Tibial nerve (tissue), 4 donors: ENCODE measurements at regions not wholly inside any gene's neighbourhood (a gene's known extent, or its start where the extent isn't known, plus 50 kb on each side); places are given as distances from the start of the nearest gene placed in this dataset.

Source experiments
- DNase-seq, 2 donors: peaks; one replicate each; pipeline ENCODE4 v3.0.0-alpha.2; 2019; ENCODE audit warnings: low spot score in 2 of 2
- H3K27ac ChIP-seq, 4 donors: fragments of 200-600 bp; sonication (generic) in 3 of 4; one replicate each; pipeline ENCODE4 v1.5.1; 2017 to 2019; ENCODE audit warnings: mild to moderate bottlenecking in 1 of 4
- H3K27me3 ChIP-seq, 2 donors: fragments of 200-600 bp; sonication (generic) in 1 of 2; one replicate each; pipeline versions ENCODE4 v1.5.1 to v1.6.0; 2017 to 2019
- H3K36me3 ChIP-seq, 3 donors: fragments of 200-600 bp; sonication (generic); one replicate each; pipeline ENCODE4 v1.5.1; 2018 to 2019
- H3K4me1 ChIP-seq, 4 donors: fragments of 200-600 bp; sonication (generic) in 3 of 4; one replicate each; pipeline ENCODE4 v1.5.1; 2017 to 2019
- H3K4me3 ChIP-seq, 4 donors: fragments of 200-600 bp; sonication (generic) in 3 of 4; one replicate each; pipeline ENCODE4 v1.5.1; 2017 to 2019; ENCODE audit warnings: mild to moderate bottlenecking in 1 of 4, moderate library complexity in 1 of 4
- H3K9me3 ChIP-seq, 4 donors: fragments of 200-600 bp; sonication (generic) in 3 of 4; one replicate each; pipeline ENCODE4 v1.5.1; 2017 to 2019
- CTCF ChIP-seq, 5 experiments: fragments of 200-600 bp in 3 of 5; fragments of 450-650 bp in 2 of 5; sonication (generic) in 3 of 5; IDR thresholded peaks; one replicate each; pipeline ENCODE4 v1.5.1; 2016 to 2019; ENCODE audit warnings: antibody characterized with exemption in 5 of 5, mild to moderate bottlenecking in 3 of 5, moderate library complexity in 2 of 5
- EP300 ChIP-seq, 2 donors: sonication (generic); formaldehyde crosslinking; IDR thresholded peaks; one replicate each; pipeline ENCODE4 v1.6.1; 2017; ENCODE audit warnings: antibody characterized with exemption in 2 of 2, mild to moderate bottlenecking in 1 of 2
- POLR2A ChIP-seq, 2 donors: fragments of 450-650 bp; IDR thresholded peaks; one replicate each; pipeline ENCODE4 v1.6.1; 2017; ENCODE audit warnings: antibody characterized with exemption in 2 of 2, mild to moderate bottlenecking in 2 of 2, moderate library complexity in 2 of 2
- WGBS, 2 donors: methylation state at CpG; one replicate each; pipeline ENCODE4 v1.1.5; 2018; 5-methylcytosine and 5-hydroxymethylcytosine counted together

- 33 to 39% methylated on average over 2 of the region's 2 CpGs for WGBS, 2 donors
- no peaks in the 10 kb centered on the region for H3K27me3 ChIP-seq
- TF ChIP-seq CTCF (IDR thresholded peaks at IDR 0.05), result no peak
- peak; percentile 34 to 63 for TF ChIP-seq EP300 (IDR thresholded peaks at IDR 0.05)
- TF ChIP-seq POLR2A (IDR thresholded peaks at IDR 0.05), result no peak
- no peaks in the 10 kb centered on the region for H3K36me3 ChIP-seq
- H3K9me3 ChIP-seq, result peaks cover 0 to 14% (median 0%) of the 10 kb centered on the region in 4 donors
- peak overlapping the region; percentile 34 to 83 (median 58) for H3K27ac ChIP-seq
- DNase-seq, result no peak
- no peak overlapping the region for H3K4me3 ChIP-seq
- peaks cover 0 to 15% (median 0%) of the 10 kb centered on the region in 4 donors for H3K4me1 ChIP-seq
Measured at GRCh38 chr20:16947479-16947878, 199.3 kb downstream of the OTOR start.

DNA sequence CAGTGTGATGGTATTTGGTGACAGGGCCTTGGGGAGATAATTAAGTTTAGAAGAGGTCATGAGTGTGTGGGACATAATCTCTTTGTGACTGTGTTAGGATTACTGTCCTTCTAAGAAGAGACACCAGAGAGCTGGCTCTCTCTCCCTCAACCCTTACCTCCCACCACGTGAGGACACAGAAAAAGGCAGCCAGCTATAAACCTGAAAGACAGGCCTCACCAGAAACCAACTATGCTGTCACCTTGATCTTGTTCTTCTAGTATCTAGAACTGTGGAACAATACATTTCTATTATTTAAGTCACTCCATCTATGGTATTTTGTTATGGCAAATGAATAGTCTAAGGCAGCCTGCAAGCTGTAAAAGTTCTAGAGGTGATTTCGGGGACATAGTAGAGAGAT is 203.7 kb downstream of the OTOR start:
- WGBS, 2 donors, result 77 to 79% methylated on average over 2 of the region's 2 CpGs
- Histone ChIP-seq H3K4me1 (peaks cover 0 to 16% (median 0%) of the 10 kb centered on the region in 4 donors), H3K4me3 (no peak overlapping the region), H3K36me3 (no peaks in the 10 kb centered on the region), H3K27ac (no peak overlapping the region), H3K27me3 (no peaks in the 10 kb centered on the region), H3K9me3 (peaks cover 0 to 14% (median 0%) of the 10 kb centered on the region in 4 donors)
- no peak for DNase-seq
- no peak for TF ChIP-seq EP300 (IDR thresholded peaks at IDR 0.05)
- TF ChIP-seq CTCF (IDR thresholded peaks at IDR 0.05), result no peak
- TF ChIP-seq POLR2A (IDR thresholded peaks at IDR 0.05), result no peak

GRCh38 chr20:16952965-16953364 is 204.8 kb downstream of the OTOR start:
- Histone ChIP-seq H3K36me3 (no peaks in the 10 kb centered on the region), H3K4me3 (no peak overlapping the region), H3K27me3 (no peaks in the 10 kb centered on the region), H3K9me3 (peaks cover 0 to 14% (median 0%) of the 10 kb centered on the region in 4 donors), H3K27ac (no peak overlapping the region), H3K4me1 (peaks cover 0 to 9% (median 0%) of the 10 kb centered on the region in 4 donors)
- DNase-seq, result no peak
- TF ChIP-seq CTCF (IDR thresholded peaks at IDR 0.05), result no peak
- TF ChIP-seq EP300 (IDR thresholded peaks at IDR 0.05), result no peak
- no peak for TF ChIP-seq POLR2A (IDR thresholded peaks at IDR 0.05)
- 62 to 69% methylated on average over 1 of the region's 1 CpG for WGBS, 2 donors

DNA sequence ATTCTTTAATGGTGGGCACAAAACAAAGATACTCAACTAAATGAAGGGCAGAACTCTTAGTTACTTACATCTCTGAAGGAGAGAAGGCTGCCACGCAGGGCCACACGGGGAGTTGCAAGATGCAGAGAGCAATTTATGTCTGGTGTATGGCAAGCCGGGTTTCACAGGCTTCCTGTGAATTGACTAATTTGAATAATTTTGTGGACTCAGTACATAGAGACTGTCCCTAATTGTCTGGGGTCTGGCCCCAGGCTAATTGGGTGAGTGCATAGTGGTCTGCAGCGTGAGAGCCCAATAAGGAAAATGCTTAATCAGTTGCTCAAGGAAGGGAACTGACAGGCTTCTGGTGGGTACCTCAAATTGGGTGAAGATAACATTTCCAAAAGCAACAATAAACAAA is 205.7 kb downstream of the OTOR start:
- no peak overlapping the region for H3K27ac ChIP-seq
- no peak for DNase-seq
- no peak for TF ChIP-seq POLR2A (IDR thresholded peaks at IDR 0.05)
- no peak for TF ChIP-seq EP300 (IDR thresholded peaks at IDR 0.05)
- no peak for TF ChIP-seq CTCF (IDR thresholded peaks at IDR 0.05)
- no peaks in the 10 kb centered on the region for H3K27me3 ChIP-seq
- no peaks in the 10 kb centered on the region for H3K36me3 ChIP-seq
- peaks cover 0 to 4% (median 0%) of the 10 kb centered on the region in 4 donors for H3K4me1 ChIP-seq
- peaks cover 0 to 14% (median 0%) of the 10 kb centered on the region in 4 donors for H3K9me3 ChIP-seq
- WGBS, 2 donors, result 61 to 73% methylated on average over 4 of the region's 4 CpGs
- H3K4me3 ChIP-seq, result no peak overlapping the region

- no peak overlapping the region for H3K27ac ChIP-seq
- no peak for DNase-seq
- peaks cover 0 to 4% (median 0%) of the 10 kb centered on the region in 4 donors for H3K4me1 ChIP-seq
- peaks cover 0 to 3% (median 0%) of the 10 kb centered on the region in 4 donors for H3K9me3 ChIP-seq
- no peaks in the 10 kb centered on the region for H3K27me3 ChIP-seq
- TF ChIP-seq CTCF (IDR thresholded peaks at IDR 0.05), result no peak
- no peak for TF ChIP-seq EP300 (IDR thresholded peaks at IDR 0.05)
- TF ChIP-seq POLR2A (IDR thresholded peaks at IDR 0.05), result no peak
- H3K36me3 ChIP-seq, result no peaks in the 10 kb centered on the region
- 50 to 61% methylated on average over 3 of the region's 3 CpGs for WGBS, 2 donors
- no peak overlapping the region for H3K4me3 ChIP-seq
Measured at GRCh38 chr20:16955462-16955861, 207.3 kb downstream of the OTOR start.
